Vagina (tissue), 2 donors: ENCODE measurements at regions not wholly inside any gene's neighbourhood (a gene's known extent, or its start where the extent isn't known, plus 50 kb on each side); places are given as distances from the start of the nearest gene placed in this dataset.
A peak's percentile ranks its signal among the peaks of the same experiment; 100 is the strongest.

ENCODE experiments used
- DNase-seq, 2 donors: peaks; one replicate each; pipeline ENCODE4 v3.0.0-alpha.2; 2017; ENCODE audit errors: extremely low spot score in 2 of 2
- H3K27ac ChIP-seq: fragments of 200-600 bp; sonication (generic); one replicate; pipeline ENCODE4 v1.5.1; 2019
- H3K27me3 ChIP-seq: fragments of 200-600 bp; sonication (generic); one replicate; pipeline ENCODE4 v1.5.1; 2019
- H3K36me3 ChIP-seq, 2 donors: fragments of 200-600 bp; sonication (generic); one replicate each; pipeline ENCODE4 v1.5.1; 2017 to 2019
- H3K4me1 ChIP-seq: fragments of 200-600 bp; sonication (generic); one replicate; pipeline ENCODE4 v1.5.1; 2019
- H3K4me3 ChIP-seq, 2 donors: fragments of 200-600 bp; sonication (generic); 1 replicate in 1 of 2; 2 replicates in 1 of 2; pipeline ENCODE4 v1.5.1; 2016 to 2019
- H3K9me3 ChIP-seq: fragments of 200-600 bp; sonication (generic); one replicate; pipeline ENCODE4 v1.5.1; 2019
- CTCF ChIP-seq, 3 experiments: fragments of 450-650 bp in 2 of 3; fragments of 200-600 bp in 1 of 3; sonication (generic) in 1 of 3; IDR thresholded peaks; one replicate each; pipeline ENCODE4 v1.5.1; 2017 to 2019; ENCODE audit warnings: antibody characterized with exemption in 3 of 3, mild to moderate bottlenecking in 2 of 3, moderate library complexity in 2 of 3
- POLR2A ChIP-seq, 2 donors: fragments of 450-650 bp; IDR thresholded peaks; one replicate each; pipeline ENCODE4 v1.6.1; 2017; ENCODE audit warnings: antibody characterized with exemption in 2 of 2, mild to moderate bottlenecking in 2 of 2, moderate library complexity in 2 of 2
- POLR2AphosphoS5 ChIP-seq, 2 donors: sonication (generic); formaldehyde crosslinking; IDR thresholded peaks; one replicate each; pipeline ENCODE4 v1.9.0; 2017; ENCODE audit warnings: antibody characterized with exemption in 2 of 2, mild to moderate bottlenecking in 2 of 2, low read depth in 1 of 2; ENCODE audit not compliant: insufficient read depth in 1 of 2
- intact Hi-C: fragments of 100-400 bp; cut with DNase I; formaldehyde crosslinking; loops from one replicate; pipeline ENCODE4 v1.15.1; 2023

GRCh38 chr6:109891924-109892323 is 86.2 kb upstream of the GPR6 start:
- Histone ChIP-seq H3K27me3 (no peaks in the 10 kb centered on the region), H3K4me3 (no peak overlapping the region), H3K27ac (no peak overlapping the region), H3K4me1 (peaks cover 24% of the 10 kb centered on the region), H3K36me3 (no peaks in the 10 kb centered on the region), H3K9me3 (no peaks in the 10 kb centered on the region)
- intact Hi-C loops: no loop called here
- DNase-seq: no peak
- no peak for TF ChIP-seq POLR2AphosphoS5 (IDR thresholded peaks at IDR 0.05; ENCODE audit: insufficient read depth in 1 of 2, low read depth in 1 of 2)

- Histone ChIP-seq H3K27me3 (no peaks in the 10 kb centered on the region), H3K36me3 (no peaks in the 10 kb centered on the region), H3K27ac (no peak overlapping the region), H3K9me3 (no peaks in the 10 kb centered on the region), H3K4me3 (no peak overlapping the region), H3K4me1 (peaks cover 32% of the 10 kb centered on the region)
- peak in 1 of 2 donors; percentile 32 for TF ChIP-seq POLR2AphosphoS5 (IDR thresholded peaks at IDR 0.05; ENCODE audit: insufficient read depth in 1 of 2, low read depth in 1 of 2)
- TF ChIP-seq POLR2A (IDR thresholded peaks at IDR 0.05): no peak
- TF ChIP-seq CTCF (IDR thresholded peaks at IDR 0.05): no peak
- no peak for DNase-seq
- intact Hi-C loops: no loop called here
These were observed 85.4 kb upstream of the GPR6 start for GRCh38 chr6:109892451-109893435.

- Histone ChIP-seq H3K27me3 (no peaks in the 10 kb centered on the region), H3K4me1 (peaks cover 32% of the 10 kb centered on the region), H3K27ac (no peak overlapping the region), H3K9me3 (no peaks in the 10 kb centered on the region), H3K4me3 (no peak overlapping the region), H3K36me3 (no peaks in the 10 kb centered on the region)
- intact Hi-C loops: no loop called here
- TF ChIP-seq POLR2AphosphoS5 (IDR thresholded peaks at IDR 0.05; ENCODE audit: insufficient read depth in 1 of 2, low read depth in 1 of 2) (no peak), POLR2A (IDR thresholded peaks at IDR 0.05) (no peak), CTCF (IDR thresholded peaks at IDR 0.05) (no peak)
- DNase-seq: peak in 1 of 2 donors; percentile 78
These were observed 84.5 kb upstream of the GPR6 start for GRCh38 chr6:109893606-109894005.

GRCh38 chr6:109894181-109894580 is 83.9 kb upstream of the GPR6 start:
- Histone ChIP-seq H3K27ac (no peak overlapping the region), H3K27me3 (no peaks in the 10 kb centered on the region), H3K4me1 (peaks cover 32% of the 10 kb centered on the region), H3K36me3 (no peaks in the 10 kb centered on the region), H3K9me3 (no peaks in the 10 kb centered on the region), H3K4me3 (no peak overlapping the region)
- intact Hi-C loops: no loop called here
- no peak for DNase-seq
- TF ChIP-seq CTCF (IDR thresholded peaks at IDR 0.05): no peak
- TF ChIP-seq POLR2A (IDR thresholded peaks at IDR 0.05): no peak
- no peak for TF ChIP-seq POLR2AphosphoS5 (IDR thresholded peaks at IDR 0.05; ENCODE audit: insufficient read depth in 1 of 2, low read depth in 1 of 2)

GRCh38 chr6:109896341-109896740 is 81.8 kb upstream of the GPR6 start:
- no peak for TF ChIP-seq CTCF (IDR thresholded peaks at IDR 0.05)
- no peak for TF ChIP-seq POLR2A (IDR thresholded peaks at IDR 0.05)
- TF ChIP-seq POLR2AphosphoS5 (IDR thresholded peaks at IDR 0.05; ENCODE audit: insufficient read depth in 1 of 2, low read depth in 1 of 2): no peak
- intact Hi-C loops: no loop called here
- Histone ChIP-seq H3K9me3 (no peaks in the 10 kb centered on the region), H3K27me3 (no peaks in the 10 kb centered on the region), H3K36me3 (no peaks in the 10 kb centered on the region), H3K27ac (peak overlapping the region; percentile 54), H3K4me1 (peaks cover 36% of the 10 kb centered on the region), H3K4me3 (no peak overlapping the region)
- DNase-seq: peak in 1 of 2 donors; percentile 49
